ENCODE measurements at regions not wholly inside any gene's neighbourhood (a gene's known extent, or its start where the extent isn't known, plus 50 kb on each side); places are given as distances from the start of the nearest gene placed in this dataset.

DNA sequence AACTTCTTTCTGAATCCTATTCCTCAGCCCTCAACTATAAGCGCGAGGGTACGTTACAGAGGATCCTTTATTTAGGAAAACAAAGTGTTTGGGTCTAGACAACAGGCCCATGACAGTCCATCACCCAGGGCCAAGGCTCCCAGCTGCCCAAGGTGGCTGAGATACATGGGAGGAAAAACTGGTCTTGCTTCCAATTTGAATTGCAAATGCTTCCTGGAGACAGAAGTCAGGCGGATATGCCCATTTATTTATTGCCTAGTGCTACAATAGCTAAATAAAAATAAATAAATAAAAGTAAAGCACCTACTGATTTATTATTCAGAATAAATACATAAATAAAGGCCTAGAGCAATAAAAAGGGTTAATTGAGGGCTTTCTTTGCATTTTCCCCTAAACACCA, 248.7 kb downstream of the DHX15 start:
- TF ChIP-seq CTCF (IDR thresholded peaks at IDR 0.05; ENCODE audit: control extremely low read depth in 1 of 3, insufficient read depth in 1 of 3, low read depth in 1 of 3, low read length in 3 of 3) = no peak
- TF ChIP-seq TEAD4 (IDR thresholded peaks at IDR 0.05; ENCODE audit: low read depth, low read length) = no peak
- TF ChIP-seq EP300 (IDR thresholded peaks at IDR 0.05; ENCODE audit: borderline replicate concordance in 1 of 2, low read depth in 2 of 2, low read length in 2 of 2) = no peak
